AML-193 (cell line): ENCODE measurements at regions not wholly inside any gene's neighbourhood (a gene's known extent, or its start where the extent isn't known, plus 50 kb on each side); places are given as distances from the start of the nearest gene placed in this dataset.

ENCODE experiments used
- DNase-seq, 2 experiments: peaks; one replicate each; lab custom pipeline; 2025; lab: John Stamatoyannopoulos, UW

DNA sequence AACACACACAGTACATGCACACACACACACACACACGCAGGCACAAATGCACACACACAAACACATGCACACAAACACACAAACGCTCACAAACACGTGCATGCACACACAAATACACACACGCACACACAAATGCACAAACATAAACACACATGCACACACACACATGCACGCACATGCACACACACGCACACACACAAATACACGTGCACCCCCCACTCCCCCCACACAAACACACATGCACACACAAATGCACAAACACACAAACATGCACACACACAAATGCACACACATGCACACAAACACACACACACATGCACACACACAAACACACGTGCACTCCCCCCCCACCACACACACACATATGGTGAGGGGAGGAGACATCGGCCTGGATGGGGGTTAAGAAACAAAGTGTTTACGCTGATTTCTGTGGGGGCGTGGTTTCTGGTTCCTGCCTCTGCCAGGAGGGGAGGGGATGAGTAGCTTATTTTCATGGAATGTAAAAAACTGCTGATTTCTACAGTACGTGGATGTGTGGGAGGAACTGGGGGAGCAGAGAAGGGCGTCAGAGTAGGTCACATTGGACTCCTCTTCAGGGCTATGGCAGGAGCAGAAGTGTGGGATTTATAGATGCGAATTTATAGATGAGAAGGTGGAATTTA lies 607.2 kb downstream of the QKI start:
- no peak for DNase-seq

DNA sequence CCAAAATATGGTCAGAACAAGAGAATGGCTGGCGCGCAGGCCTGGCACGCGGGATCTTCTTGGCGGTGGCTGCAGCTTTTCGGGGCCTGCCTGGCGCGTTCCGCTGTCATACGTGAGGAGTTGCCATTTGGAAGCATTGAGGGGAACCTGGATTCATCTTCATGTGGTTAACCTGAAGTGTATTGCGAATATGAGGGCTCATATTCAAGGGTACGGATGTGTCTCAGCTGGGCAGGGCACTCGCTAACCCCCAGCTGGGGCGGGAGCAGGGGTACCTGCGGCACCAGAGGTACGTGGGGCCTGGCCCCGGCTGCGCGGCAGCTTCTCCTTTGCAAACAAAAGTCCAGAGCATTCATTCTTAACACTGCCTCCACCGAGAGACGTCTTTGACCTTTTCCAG lies 605.6 kb downstream of the QKI start:
- DNase-seq = no peak

DNA sequence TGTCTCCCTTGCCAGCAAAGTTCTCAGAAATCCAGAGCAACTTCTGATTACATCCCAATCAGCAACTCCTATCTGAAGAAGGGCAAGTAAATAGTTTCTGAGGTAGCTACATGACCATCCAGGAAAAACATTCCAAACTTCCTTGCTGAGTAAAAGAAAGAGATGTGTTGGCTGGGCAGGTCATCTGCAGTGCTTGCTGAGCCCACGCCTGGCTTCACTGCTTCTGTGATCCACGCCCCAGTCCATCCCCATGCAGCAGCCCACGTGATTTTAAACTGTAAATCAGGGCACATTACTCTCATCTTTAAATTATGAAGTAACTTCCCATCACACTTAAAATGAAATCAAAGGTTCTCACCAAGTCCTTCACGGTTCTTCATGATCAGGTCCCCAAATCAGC lies 603.6 kb downstream of the QKI start:
- DNase-seq = no peak

DNA sequence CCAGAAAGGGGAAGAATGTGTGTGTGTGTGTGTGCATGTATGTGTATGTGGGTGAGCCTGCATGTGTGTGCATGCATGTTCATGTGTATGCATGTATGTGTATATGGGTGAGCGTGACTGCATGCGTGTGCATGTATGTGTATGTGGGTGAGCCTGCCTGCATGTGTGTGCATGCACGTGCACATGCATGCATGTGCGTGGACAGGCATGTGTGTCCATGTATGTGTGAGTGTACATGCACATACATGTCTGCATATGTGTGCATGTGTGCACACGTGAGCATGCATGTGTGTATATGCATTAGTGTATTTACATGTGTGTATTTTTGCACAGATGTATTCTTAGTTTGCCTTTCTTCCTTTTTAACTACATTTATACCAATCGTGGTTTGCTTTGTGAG lies 601.5 kb downstream of the QKI start:
- DNase-seq = no peak

DNA sequence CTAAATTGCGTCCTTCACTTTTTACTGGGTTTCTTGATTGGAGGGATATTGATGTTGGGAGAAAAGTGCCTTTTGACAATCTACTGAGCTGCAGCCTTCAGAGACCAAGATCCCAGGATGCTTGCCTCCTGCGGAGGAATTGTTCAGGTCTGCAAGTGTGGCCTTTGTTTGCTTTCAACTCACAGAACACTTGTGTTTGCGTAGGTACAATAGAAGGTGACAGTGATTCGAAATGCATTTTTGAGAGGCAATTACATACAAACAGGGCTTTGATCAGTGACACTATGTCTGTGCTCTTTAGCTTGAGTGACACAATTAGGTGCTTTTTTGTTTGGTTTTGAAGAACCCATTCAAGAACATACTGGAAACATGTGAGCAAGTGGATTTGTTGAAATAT lies 600.6 kb downstream of the QKI start:
- DNase-seq = no peak

DNA sequence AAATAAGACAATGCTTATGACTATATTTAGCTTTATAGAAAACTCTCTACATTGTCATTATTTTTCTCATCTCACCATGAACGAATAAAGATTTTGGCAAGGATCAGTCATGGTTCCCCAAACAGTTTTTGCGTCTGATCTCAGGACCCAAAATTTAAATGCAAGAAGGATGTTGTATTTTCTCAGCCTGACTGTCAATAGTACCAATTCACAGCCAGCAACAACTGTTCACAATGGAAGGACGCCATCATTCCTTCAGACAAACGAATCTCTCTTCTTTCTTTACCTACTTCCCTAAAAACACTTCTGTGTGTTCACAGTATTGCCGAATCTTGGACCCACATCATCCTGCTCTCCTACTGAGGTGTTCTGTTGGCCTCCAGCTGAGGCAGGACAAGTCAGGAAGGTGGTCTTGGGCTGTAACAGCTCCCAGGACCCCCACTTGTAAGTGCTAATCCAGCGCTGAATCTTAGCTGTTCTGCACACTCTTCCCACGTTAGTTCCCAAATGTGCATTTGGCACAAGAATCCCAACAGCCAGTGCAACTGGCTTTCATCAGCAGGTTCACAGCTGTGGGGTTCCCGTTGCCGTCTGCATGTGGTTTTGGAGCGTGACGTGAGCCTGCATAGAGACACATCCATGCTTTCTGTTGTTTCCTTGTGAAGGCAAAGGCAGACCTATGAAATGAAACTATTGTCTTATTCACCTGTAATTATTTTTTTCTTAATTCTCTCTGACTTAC lies 600.0 kb downstream of the QKI start:
- DNase-seq = no peak

DNA sequence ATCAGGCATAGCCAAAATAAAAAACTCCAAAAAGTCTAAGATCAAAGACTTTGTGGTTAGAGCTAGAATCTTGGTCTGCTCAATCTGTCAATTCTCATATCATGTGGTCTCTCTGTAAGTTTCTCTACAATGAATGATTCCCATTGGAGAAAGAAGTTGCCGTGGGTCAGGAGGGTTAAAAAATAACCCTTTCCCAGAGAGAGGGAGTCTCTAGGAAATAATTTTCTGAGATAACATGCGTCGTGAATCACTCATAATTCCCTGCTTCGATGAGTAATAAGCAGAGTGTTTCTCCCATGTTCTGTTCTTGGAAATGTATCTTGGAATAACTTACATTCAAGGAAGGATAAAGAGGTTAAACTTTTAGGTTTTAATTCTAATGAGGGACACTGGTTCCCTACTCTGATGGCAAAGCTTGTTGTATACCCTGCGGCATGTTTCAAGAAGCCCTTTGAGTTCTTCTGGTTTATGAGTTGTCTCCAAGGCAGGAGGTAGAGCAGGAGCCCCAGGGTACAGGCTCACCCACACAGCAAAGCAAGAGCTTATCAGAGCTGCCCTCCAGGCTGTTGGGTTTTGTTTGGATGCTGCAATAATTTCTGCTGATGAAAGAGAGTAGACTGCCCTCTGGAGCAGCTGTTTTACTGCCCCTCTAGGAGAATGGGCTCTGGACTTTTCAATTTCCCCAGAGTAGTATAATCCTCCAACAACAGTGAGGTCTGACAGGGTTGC lies 599.1 kb downstream of the QKI start:
- DNase-seq = no peak

DNA sequence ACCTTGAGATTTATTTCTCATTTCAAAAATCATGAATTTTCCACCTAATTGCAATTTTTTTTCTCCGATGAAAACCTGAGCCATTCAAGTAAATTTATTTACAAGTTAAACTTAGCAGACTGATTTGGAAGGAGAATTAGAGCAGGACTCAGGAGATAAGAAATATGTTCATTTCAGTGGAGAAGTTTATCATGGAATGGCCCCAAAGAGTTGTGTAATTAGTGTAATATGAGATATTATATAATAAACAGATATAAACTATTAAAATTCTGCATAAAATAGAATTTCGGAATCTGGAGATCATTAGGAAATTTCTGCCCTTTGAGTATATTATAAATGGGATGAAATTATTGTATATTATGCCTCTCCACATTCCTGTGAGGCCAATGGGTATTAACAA lies 596.8 kb downstream of the QKI start:
- DNase-seq = no peak

DNA sequence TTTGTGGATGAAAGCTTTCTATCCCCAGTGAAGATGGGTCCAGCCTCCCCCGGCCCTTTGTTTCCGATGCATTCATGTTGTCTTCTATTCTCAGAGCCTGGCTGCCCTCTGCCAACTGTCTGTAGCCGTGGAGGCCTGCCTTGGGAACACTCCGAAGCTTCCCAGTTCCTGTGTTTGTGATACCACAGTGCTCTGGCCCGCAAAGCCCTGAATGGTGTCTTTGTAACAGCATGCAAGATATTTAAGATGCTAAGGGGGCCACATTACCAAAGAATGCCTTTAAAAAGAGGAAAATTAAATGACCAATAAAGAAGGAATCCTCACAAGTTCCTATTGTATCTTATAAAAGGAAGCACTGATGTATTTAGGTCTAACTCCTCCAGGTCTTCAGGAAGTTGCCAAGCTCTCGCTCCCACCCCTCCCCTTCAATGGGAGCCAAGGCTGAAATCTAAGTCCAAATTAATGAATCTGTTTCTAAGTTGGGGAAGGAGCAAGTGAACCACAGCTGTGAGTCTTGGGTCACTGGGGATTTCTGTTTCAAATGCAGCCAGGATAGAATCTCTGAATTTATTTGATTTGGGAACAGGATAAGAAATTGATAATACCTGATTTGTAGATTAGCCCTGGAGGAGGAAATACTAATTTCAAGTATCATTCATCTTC lies 596.1 kb downstream of the QKI start:
- no peak for DNase-seq

DNA sequence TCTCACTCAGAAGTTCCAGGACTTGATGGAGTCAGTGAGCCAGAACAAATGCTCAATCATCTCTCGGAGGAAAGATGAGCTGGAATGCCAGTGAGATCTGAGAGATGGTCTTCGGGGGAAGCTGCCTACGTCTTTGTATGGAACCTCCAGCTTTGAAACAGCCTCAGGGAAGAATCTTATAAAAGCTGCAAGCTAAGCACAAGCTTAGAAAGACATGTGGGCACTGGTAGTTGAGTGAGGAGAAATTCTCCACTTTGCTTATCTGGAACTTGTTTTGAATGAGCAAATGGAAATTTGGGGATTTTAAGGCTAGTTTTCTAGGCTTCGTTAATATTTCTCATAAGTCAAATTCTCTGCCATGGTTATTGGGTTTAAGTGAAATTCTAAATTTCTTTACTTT lies 594.4 kb downstream of the QKI start:
- DNase-seq = no peak

DNA sequence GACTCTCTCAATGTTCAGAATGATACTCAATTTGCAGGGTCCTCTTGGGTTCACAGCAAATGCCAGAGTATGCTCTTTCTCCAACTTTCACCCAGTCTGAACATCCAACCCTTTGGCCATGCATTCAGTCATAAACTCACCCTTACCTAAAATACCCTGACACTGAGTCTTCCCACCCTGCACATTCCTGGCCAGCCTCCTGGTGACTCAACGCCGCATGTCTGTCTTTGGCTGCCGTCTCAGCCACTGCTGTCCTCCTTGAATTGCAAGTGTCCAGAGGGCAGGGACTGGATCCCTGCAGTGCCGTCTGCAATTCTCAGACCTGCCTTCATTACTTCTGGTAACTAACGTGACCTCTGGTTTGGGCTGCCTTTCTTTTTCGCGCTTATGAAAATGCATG lies 593.4 kb downstream of the QKI start:
- DNase-seq = no peak

DNA sequence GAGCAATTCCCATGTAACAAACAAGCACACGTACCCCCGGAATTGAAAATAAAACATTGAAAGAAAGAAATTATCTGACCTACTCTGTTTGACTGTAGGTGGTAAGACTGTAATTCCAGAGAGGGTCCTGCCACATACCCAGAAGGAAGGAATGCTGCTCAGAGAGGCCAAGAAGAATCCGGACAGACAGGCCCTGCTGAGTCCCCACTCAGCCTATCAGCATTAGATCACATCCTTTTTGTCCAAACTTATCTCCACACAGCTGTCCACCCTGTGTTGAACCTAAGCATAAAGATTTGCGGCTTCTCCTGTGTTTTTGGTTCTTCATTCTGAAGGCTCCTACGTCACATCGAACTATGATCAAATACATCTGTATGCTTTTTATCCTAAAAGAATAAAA lies 591.9 kb downstream of the QKI start:
- DNase-seq = no peak

DNA sequence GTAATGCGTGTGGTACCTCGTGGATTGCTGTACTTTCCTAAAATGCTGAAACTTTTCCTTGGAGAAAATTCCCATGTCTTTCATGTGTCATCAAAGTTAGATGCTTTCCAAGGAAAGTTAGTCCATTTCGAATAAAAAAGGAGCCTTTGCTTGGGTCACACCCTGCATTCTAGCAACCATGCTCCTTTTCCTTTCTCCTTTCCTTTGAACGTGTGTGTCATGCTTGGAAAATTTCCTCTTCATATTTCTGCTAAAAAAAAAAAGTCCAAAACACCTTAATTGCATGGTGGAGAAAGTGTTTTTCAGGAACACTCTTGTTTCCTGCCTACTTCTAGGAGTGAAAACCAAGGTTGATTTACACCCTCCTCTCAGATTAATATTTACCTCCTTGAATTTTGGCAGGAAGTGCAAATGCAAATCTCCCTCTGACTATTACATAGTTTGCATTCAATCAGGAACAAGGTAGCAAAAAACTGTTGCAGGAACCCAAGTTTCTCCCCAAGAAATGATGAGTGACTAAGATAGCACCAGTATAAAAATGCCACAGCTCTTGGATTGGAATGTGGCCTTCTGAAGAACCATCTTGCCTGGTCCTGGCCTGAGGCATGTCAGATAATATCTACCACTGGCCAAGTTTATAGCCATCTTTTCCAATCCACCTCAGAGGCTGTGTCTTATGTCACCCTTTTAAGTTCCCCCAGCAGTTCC lies 590.6 kb downstream of the QKI start:
- no peak for DNase-seq

DNA sequence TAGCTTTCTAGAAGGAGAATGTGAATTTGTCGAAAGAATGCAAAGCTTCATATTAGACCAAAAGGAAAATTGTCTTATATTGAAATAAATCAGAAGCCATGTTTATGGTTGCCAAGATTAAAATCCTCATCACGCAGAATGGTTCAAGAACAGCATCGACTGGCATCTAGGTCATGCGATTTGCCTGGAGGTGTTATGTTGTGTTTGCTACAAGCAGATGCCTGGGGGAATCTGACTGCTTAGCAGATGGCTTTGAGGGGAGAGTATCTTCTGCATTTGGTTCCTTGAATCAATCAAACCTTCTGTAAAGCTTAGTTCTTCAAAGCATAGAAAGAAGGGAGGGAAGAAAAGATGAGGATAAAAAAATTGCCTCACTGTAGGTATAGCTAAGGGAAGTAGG lies 585.8 kb downstream of the QKI start:
- DNase-seq = no peak

DNA sequence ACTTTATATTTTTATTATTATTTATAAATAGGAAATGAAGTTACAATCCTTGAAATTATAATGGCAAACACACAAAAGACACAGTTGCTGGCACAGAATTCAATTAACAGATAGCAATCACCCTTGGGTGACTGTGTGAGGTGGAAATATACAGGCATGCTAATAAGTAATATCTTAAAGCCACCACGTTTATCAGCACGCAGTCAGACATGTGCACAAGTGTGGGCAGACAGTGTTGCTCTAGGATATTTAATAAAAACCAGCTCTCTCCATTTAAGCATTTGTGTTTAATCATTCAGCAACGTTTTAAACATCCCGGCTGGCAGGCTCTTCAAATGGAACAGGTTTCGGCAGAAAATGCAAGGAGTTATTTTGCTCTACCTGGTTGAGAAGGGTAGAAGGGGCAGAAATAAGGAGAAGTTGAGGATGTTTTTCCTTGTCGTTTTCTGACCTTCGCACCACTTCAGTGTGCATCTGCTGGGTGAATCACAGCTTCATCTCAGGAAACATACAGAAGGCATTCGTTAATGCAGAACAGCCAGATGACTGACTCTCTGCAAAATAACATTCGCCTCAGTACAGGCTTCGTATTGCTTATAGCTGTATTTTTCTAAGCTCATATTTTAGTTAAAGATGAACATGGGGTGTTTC lies 585.1 kb downstream of the QKI start:
- DNase-seq = no peak

DNA sequence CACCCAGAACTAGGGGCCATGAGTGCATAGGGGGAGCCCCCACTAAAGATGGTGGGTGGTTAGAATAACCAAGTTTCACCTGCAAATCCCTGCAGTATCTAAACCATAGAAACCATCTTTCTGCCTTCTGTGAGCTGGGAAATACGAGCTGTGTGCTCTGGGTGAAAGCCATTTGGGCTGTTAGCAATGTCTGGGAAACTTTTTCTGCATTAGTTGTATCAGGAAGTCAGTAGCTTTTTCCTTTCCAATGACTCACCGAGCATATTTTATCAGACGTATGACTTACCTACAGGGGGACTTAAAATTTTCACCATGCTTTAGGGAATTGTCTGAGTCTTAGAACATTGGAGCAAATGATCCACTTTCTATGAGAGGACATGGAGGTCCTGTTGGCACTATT lies 584.0 kb downstream of the QKI start:
- DNase-seq = no peak

DNA sequence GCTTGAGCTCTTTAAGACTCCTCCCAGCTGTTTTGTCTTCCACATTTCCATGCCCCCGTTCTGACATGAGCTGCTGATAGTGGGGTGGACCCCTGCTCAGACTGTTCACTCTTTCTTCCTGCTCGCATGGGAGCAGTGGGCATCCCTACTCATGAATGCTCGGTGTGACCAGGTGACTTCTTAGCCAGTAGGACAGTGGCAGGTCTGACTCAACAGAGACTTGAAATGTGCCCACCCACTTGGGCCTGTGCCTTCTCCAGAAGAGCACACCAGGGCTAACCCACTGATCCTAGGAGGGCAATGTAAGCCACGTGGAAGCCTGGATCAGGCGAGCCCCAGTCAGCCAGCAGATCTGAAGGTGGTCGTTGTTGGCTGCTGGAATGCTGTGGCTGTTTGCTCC lies 582.0 kb downstream of the QKI start:
- DNase-seq = no peak

DNA sequence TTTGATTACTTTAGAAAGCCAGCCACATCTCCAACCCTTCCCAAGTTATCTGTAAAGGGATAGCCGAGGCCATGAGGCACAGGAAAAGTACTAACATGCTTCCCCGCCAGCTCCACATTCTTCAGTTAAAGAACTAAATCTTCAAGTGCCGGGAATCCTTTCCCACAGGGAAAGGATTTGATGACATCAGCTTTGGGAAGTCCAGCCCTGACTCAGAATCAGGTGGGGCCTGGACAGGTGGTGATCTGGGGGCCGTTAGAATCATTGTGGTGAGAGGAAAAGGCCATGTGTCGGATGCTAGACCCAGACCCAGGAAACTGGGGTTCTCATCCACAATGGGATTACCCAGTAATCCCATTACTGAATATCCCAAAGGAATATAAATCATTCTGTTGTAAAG lies 580.0 kb downstream of the QKI start:
- DNase-seq = no peak

DNA sequence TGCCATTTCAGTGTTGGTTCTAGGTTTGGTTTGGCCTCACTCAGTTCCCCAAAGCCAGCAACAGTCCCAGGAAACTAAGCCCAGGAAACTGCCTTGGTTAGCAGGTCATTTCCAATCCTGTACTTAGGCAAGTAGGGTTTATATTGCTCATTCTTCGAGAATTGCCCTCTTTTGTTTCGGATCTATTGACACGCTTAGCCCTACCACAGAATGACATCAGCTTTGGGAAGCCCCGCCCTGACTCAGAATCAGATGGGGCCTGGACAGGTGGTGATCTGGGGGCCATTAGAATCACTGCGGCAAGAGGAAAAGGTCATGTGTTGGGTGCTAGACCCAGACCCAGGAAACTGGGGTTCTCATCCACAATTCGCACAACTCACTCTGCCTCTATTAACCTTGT lies 578.2 kb downstream of the QKI start:
- DNase-seq = no peak

DNA sequence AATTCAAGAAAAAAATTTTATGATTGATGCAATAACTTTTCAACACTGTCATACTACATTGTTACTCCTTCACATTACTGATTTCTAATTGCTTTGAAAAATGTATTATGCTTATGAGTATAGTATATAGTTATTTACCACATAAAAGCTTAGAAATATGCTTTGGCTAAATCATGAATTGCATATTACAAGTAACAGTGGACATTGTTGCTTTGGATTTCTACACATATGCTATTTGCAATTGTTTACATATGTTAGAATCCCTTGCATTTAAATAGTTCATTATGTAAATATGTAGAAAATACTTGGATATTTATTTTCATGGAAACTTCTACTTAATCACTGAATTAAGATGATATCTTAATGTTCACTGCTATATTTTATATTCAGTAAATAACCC lies 577.5 kb downstream of the QKI start:
- no peak for DNase-seq

DNA sequence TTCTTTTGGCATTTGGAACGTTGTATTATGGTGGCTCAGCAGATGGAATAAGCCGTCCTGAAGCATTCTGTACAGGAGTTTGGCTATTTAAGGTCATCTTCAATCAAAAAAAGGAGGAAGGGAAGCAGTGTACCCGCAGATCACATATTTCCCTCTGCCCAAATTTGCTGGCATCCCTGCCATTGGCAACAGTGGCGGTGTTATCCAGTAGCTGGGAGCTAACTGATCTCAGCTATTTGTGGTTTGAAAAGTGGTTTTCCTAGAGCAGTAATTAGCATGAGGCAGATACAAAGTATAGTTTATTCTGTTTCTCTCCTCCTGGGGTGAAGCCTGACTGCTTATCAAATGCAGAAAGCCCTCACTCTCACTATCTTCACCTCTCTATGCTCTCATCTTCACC lies 576.8 kb downstream of the QKI start:
- DNase-seq = no peak

DNA sequence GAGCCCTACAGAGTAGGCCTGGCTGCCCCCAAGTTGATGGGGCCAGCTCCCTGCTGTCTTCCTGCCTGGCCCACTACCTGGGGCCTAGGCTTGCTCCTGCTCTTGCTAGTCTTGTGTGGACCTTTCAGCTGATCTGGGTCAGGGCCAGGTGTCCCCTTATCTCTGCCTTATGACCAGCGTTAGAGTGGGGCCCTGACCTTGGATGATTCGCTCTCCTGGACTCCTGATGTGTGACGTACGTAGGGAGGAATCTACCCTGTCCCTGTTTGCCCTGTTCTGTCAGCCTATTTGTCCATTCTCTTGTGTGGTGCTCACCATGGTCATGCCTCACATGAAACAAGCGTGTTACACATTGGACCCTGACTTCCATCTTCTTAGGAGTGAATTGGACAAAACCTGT lies 571.8 kb downstream of the QKI start:
- no peak for DNase-seq
